Nephron progenitor cell (in vitro differentiated cells): ENCODE measurements at regions not wholly inside any gene's neighbourhood (a gene's known extent, or its start where the extent isn't known, plus 50 kb on each side); places are given as distances from the start of the nearest gene placed in this dataset.
"Not testable (repeated sequence)": the region's sequence is repeated elsewhere in the genome, so short reads cannot be mapped to it uniquely, and the experiment has no call there.

Experiments
- DNase-seq: peaks from one replicate; pipeline ENCODE4 v3.0.0; 2021
- H3K27ac Mint-ChIP-seq: 2 replicates; pipeline ENCODE4 v1.8.0; 2021; ENCODE audit warnings: mild to moderate bottlenecking, moderate library complexity, mixed read lengths
- H3K27me3 Mint-ChIP-seq: 2 replicates; pipeline ENCODE4 v1.8.0; 2021; ENCODE audit warnings: mild to moderate bottlenecking, low read depth, mixed read lengths; ENCODE audit not compliant: poor library complexity
- H3K36me3 Mint-ChIP-seq: 2 replicates; pipeline ENCODE4 v1.8.0; 2021; ENCODE audit warnings: low read depth, mixed read lengths
- H3K4me1 Mint-ChIP-seq: 2 replicates; pipeline ENCODE4 v1.8.0; 2021; ENCODE audit warnings: mixed read lengths
- H3K4me3 Mint-ChIP-seq: 2 replicates; pipeline ENCODE4 v1.8.0; 2021; ENCODE audit warnings: mild to moderate bottlenecking, moderate library complexity, mixed read lengths
- H3K9me3 Mint-ChIP-seq: 2 replicates; pipeline ENCODE4 v1.8.0; 2021; ENCODE audit warnings: mild to moderate bottlenecking, moderate library complexity, mixed read lengths
- CTCF ChIP-seq: fragments of 200-600 bp; sonication (generic); IDR thresholded peaks from 2 replicates; pipeline ENCODE4 v1.5.0; 2021; ENCODE audit warnings: antibody characterized with exemption

- TF ChIP-seq CTCF = no peak
- Mint-ChIP-seq H3K4me3 (peak overlapping the region; percentile 45), H3K27me3 (peaks cover 8% of the 10 kb centered on the region), H3K27ac (peak overlapping the region; percentile 12), H3K36me3 (no peaks in the 10 kb centered on the region), H3K4me1 (peaks cover 77% of the 10 kb centered on the region), H3K9me3 (no peaks in the 10 kb centered on the region)
- DNase-seq = peak; percentile 68
These were observed 262.3 kb downstream of the SOX9 start for GRCh38 chr17:72382971-72383722.

GRCh38 chr17:72385475-72385874 lies 264.7 kb downstream of the SOX9 start:
- H3K36me3 Mint-ChIP-seq = no peaks in the 10 kb centered on the region
- H3K4me3 Mint-ChIP-seq = no peak overlapping the region
- no peak overlapping the region for H3K27ac Mint-ChIP-seq
- H3K27me3 Mint-ChIP-seq = peaks cover 11% of the 10 kb centered on the region
- H3K4me1 Mint-ChIP-seq = peaks cover 59% of the 10 kb centered on the region
- DNase-seq = no peak
- TF ChIP-seq CTCF = no peak
- no peaks in the 10 kb centered on the region for H3K9me3 Mint-ChIP-seq

- H3K27ac Mint-ChIP-seq, H3K36me3 Mint-ChIP-seq, H3K4me3 Mint-ChIP-seq, DNase-seq, H3K9me3 Mint-ChIP-seq: not testable (repeated sequence)
- Mint-ChIP-seq H3K4me1 (peaks cover 61% of the 10 kb centered on the region), H3K27me3 (peaks cover 11% of the 10 kb centered on the region)
These were observed 265.4 kb downstream of the SOX9 start for GRCh38 chr17:72386173-72386572.

- H3K4me1 Mint-ChIP-seq = peaks cover 61% of the 10 kb centered on the region
- DNase-seq = peak; percentile 15
- TF ChIP-seq CTCF = no peak
- no peak overlapping the region for H3K4me3 Mint-ChIP-seq
- no peaks in the 10 kb centered on the region for H3K36me3 Mint-ChIP-seq
- peaks cover 11% of the 10 kb centered on the region for H3K27me3 Mint-ChIP-seq
- H3K27ac Mint-ChIP-seq = no peak overlapping the region
- no peaks in the 10 kb centered on the region for H3K9me3 Mint-ChIP-seq
These were observed 265.9 kb downstream of the SOX9 start for GRCh38 chr17:72386619-72387237.

GRCh38 chr17:72387487-72387886 lies 266.7 kb downstream of the SOX9 start:
- peaks cover 61% of the 10 kb centered on the region for H3K4me1 Mint-ChIP-seq
- peaks cover 11% of the 10 kb centered on the region for H3K27me3 Mint-ChIP-seq
- no peaks in the 10 kb centered on the region for H3K9me3 Mint-ChIP-seq
- no peak for TF ChIP-seq CTCF
- DNase-seq = no peak
- no peak overlapping the region for H3K27ac Mint-ChIP-seq
- no peak overlapping the region for H3K4me3 Mint-ChIP-seq
- H3K36me3 Mint-ChIP-seq = no peaks in the 10 kb centered on the region

GRCh38 chr17:72387969-72388368 lies 267.1 kb downstream of the SOX9 start:
- TF ChIP-seq CTCF = no peak

More at GRCh38 chr17:72387969-72388368, 267.1 kb downstream of the SOX9 start:
- no peaks in the 10 kb centered on the region for H3K9me3 Mint-ChIP-seq
- no peak for DNase-seq
- no peaks in the 10 kb centered on the region for H3K36me3 Mint-ChIP-seq
- H3K27ac Mint-ChIP-seq = no peak overlapping the region
- peaks cover 61% of the 10 kb centered on the region for H3K4me1 Mint-ChIP-seq
- no peak overlapping the region for H3K4me3 Mint-ChIP-seq
- H3K27me3 Mint-ChIP-seq = peaks cover 11% of the 10 kb centered on the region
